ENCODE measurements at regions not wholly inside any gene's neighbourhood (a gene's known extent, or its start where the extent isn't known, plus 50 kb on each side); places are given as distances from the start of the nearest gene placed in this dataset.

GRCh38 chr15:89401631-89402517 is 67.2 kb upstream of the POLG start:
- H3K36me3 ChIP-seq (ENCODE audit: control insufficient read depth, insufficient read depth, low read length), result no peaks in the 10 kb centered on the region
- DNase-seq (ENCODE audit: low read depth), result no peak
- TF ChIP-seq CTCF (IDR thresholded peaks at IDR 0.05; ENCODE audit: insufficient read depth, low read length, poor library complexity, severe bottlenecking), result no peak
- H3K27me3 ChIP-seq (ENCODE audit: control insufficient read depth, insufficient read depth, low read length), result peaks cover 90% of the 10 kb centered on the region
- no peak overlapping the region for H3K4me3 ChIP-seq (ENCODE audit: low read depth, low read length)

DNA sequence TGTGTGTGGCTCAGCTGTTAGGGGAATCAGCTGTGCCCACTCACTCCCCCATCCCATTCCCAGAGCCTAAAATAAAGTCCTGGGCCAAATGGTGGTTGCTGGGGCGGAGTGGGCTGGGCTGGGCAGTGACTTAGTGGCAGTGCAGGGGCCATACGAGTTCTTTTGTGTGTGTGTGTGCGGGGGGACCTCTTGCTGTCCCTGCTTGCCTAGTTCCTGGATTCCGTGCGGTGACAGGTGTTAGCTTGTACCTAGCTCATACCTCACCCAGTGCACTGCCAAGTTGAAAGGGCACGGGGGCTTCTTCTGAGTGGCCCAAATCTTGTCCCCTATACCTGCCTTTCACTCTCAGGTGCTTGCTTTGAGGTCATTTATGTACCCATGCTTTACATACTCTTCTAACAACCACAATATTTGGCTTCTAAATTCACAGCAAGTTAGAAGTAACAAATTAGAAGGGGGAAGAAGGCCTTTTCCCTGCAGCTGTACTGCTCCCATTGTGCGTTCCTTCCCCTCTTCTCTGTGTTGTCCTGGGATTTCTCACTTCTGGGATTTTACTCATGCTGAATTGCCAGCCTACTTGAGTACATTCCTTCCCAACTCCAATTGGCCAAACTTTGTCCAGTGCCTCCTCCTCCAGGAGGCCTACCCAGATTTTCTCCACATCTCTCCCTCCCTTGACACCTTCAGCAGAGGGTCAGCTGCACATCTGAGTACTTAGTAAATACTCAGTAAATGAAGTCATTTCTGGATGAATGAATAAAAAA is 66.3 kb upstream of the POLG start:
- peaks cover 81% of the 10 kb centered on the region for H3K27me3 ChIP-seq (ENCODE audit: control insufficient read depth, insufficient read depth, low read length)
- no peak for TF ChIP-seq CTCF (IDR thresholded peaks at IDR 0.05; ENCODE audit: insufficient read depth, low read length, poor library complexity, severe bottlenecking)
- H3K4me3 ChIP-seq (ENCODE audit: low read depth, low read length), result no peak overlapping the region
- no peaks in the 10 kb centered on the region for H3K36me3 ChIP-seq (ENCODE audit: control insufficient read depth, insufficient read depth, low read length)
- no peak for DNase-seq (ENCODE audit: low read depth)

GRCh38 chr15:89400116-89400781 is 65.6 kb upstream of the POLG start:
- Histone ChIP-seq H3K4me3 (ENCODE audit: low read depth, low read length) (no peak overlapping the region), H3K36me3 (ENCODE audit: control insufficient read depth, insufficient read depth, low read length) (no peaks in the 10 kb centered on the region), H3K27me3 (ENCODE audit: control insufficient read depth, insufficient read depth, low read length) (peaks cover 77% of the 10 kb centered on the region)
- DNase-seq (ENCODE audit: low read depth), result no peak
- TF ChIP-seq CTCF (IDR thresholded peaks at IDR 0.05; ENCODE audit: insufficient read depth, low read length, poor library complexity, severe bottlenecking), result no peak

GRCh38 chr15:89399238-89400115 is 64.9 kb upstream of the POLG start:
- DNase-seq (ENCODE audit: low read depth), result no peak
- peak overlapping the region; percentile 26 for H3K4me3 ChIP-seq (ENCODE audit: low read depth, low read length)
- no peaks in the 10 kb centered on the region for H3K36me3 ChIP-seq (ENCODE audit: control insufficient read depth, insufficient read depth, low read length)
- TF ChIP-seq CTCF (IDR thresholded peaks at IDR 0.05; ENCODE audit: insufficient read depth, low read length, poor library complexity, severe bottlenecking), result peak; percentile 59
- H3K27me3 ChIP-seq (ENCODE audit: control insufficient read depth, insufficient read depth, low read length), result peaks cover 72% of the 10 kb centered on the region

DNA sequence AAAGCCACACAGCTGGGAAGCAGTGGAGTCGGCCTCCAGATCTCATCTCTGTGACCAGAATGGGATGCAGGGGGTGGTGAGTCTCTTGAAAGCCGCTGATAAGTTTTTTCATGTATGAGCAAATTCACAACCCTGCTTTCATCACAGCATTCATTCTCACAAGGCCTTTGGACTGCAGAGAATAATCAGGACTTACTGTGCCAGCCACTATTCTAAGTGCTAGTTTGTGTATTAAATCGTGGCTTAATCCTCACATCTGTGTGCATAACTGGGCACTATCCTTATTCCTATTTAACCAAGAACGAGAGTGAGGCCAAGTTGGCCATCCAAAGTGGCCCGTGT is 64.2 kb upstream of the POLG start:
- H3K27me3 ChIP-seq (ENCODE audit: control insufficient read depth, insufficient read depth, low read length), result peaks cover 71% of the 10 kb centered on the region
- H3K4me3 ChIP-seq (ENCODE audit: low read depth, low read length), result no peak overlapping the region
- no peak for TF ChIP-seq CTCF (IDR thresholded peaks at IDR 0.05; ENCODE audit: insufficient read depth, low read length, poor library complexity, severe bottlenecking)
- no peaks in the 10 kb centered on the region for H3K36me3 ChIP-seq (ENCODE audit: control insufficient read depth, insufficient read depth, low read length)
- DNase-seq (ENCODE audit: low read depth), result no peak

All from kidney epithelial cell (primary cell).